ENCODE measurements at regions not wholly inside any gene's neighbourhood (a gene's known extent, or its start where the extent isn't known, plus 50 kb on each side); places are given as distances from the start of the nearest gene placed in this dataset.

DNA sequence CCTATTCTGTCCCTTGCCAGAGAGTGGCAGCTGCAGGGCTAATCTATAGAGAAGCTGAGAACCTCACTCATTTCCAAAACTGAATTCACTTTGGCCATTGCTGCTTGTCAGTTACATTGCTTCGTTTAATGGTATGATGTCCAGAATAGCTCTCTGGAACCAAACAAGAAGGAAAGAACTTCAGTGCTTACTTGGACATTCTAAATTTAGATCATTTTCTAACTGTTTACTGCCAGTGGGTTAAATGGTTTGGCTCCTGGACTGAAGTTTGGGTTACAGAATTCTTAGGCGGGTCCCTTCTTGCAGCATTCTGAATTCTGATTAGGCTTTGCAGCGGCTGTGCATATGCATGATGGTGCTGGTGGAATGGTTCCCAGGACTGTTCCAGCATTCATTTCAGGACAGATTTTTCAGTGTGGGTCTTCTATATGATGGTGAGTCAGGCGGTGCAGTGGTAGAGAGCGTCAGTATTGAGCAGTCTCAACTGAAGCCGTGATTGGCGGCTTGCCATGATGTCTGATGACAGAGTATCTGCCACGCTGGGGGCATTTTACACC lies 148.7 kb downstream of the DYRK2 start:
- DNase-seq: peak; percentile 10 to 23

GRCh38 chr12:67797753-67798152 lies 149.2 kb downstream of the DYRK2 start:
- no peak for DNase-seq

DNA sequence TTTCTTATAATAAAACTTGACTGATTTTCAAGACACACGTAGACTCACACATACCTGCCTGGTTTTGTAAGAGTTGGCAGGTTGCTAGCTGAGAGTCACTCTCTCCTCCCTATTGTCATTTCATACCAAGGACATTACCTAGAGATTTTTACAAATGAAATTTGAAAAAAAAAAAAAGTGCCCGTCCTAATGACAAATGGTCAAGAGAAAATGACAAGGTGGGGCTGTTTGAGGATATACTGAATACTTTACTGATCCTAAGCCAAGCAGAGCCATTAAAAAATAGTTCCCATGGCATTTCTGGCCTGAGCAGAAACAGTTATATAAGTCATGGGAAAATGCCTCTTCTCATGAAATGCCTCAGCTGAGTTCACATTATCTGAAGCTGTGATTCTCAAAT lies 150.2 kb downstream of the DYRK2 start:
- DNase-seq: no peak

GRCh38 chr12:67802731-67803130 lies 154.2 kb downstream of the DYRK2 start:
- no peak for DNase-seq

DNA sequence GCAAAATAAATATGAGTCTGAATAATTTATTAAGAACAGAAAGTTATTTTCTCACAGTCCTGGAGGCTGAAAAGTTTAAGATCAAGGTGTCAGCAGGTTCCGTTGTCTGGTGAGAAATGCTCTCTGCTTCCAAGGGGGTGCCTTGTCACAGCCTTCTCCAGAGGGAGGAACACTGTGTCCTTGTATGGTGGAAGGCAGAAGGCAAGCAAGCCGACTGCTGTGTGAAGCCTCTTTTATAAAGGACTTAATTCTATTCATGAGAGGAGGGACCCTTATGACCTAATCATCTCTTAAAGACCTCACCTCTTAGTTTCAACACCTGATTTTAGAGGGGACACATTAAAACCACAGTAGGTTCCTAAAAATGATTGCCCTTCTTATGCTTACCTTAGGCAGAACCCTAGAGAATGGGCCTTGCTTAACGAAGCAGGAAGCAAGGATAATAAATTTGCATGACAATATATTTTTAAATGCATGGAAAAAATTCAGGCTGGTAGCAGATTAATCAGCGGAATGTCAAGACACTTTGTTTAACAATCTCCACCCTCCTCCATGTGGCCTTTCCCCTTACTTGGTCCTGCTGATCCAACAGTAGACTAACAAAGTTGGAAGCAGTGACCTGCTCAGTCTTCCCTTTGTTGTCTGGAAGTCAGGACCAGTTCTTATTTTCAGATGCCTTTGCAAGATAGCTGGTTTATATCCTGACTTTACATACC lies 154.9 kb downstream of the DYRK2 start:
- DNase-seq: no peak

- DNase-seq: no peak
Measured at GRCh38 chr12:67804168-67804567, 155.6 kb downstream of the DYRK2 start.

DNA sequence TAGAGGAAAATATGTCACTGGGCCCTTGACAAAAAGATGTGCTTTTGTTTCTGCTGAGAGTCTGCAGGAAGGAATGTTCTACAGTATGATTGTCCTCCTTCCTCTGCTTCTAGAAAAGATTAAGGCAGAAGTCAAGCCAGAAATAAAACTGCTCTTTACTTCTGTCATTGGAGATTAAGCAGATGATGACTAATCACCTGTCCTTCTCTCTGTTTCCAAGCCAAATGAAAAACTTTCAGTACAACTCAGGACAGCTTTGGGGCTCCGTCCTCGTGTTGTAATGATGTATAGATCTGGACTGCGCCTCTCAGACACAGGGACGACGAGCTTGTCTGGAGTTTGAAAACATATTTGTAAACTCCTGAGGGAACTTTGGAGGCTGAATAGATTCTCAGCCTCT lies 159.3 kb downstream of the DYRK2 start:
- no peak for DNase-seq

DNA sequence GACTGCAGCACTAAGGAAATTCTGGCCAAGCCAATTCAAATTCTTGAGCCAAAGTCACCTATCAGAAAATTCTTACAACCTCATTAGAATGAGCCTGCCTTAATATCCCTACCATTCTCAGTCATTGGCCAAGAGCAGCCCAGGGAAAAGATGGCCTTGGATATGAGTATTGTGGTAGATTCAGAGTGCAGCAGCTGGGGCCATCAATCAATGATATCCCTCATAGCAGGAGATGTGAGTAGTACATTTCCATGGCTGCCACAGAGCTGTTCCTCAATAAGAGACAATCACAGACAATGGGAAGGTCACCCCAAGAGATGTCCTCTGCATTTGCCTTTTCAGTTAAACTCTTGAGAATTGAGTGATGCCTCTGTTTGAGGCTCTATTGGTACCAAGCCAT lies 161.6 kb downstream of the DYRK2 start:
- no peak for DNase-seq

GRCh38 chr12:67811437-67812361 lies 163.2 kb downstream of the DYRK2 start:
- no peak for DNase-seq

DNA sequence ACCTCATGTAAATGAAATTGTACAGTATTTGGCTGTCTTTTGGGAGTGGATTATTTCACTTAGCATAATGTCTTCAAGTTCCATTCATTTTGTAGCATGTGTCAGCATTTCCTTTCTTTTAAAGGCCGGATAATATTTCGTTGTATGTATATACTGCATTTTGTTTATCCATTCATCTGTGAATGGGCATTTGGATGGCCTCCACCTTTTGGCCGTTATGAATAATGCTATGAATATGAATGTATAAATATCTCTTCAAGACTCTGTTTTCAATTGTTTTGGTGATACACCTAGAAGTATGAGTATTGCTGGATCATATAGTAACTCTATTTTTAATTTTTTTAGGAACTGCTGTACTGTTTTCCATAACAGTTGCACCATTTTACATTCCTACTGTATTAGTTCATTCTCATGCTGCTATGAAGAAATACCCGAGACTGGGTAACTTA lies 164.9 kb downstream of the DYRK2 start:
- no peak for DNase-seq

GRCh38 chr12:67816269-67816668 lies 167.7 kb downstream of the DYRK2 start:
- DNase-seq: no peak

DNA sequence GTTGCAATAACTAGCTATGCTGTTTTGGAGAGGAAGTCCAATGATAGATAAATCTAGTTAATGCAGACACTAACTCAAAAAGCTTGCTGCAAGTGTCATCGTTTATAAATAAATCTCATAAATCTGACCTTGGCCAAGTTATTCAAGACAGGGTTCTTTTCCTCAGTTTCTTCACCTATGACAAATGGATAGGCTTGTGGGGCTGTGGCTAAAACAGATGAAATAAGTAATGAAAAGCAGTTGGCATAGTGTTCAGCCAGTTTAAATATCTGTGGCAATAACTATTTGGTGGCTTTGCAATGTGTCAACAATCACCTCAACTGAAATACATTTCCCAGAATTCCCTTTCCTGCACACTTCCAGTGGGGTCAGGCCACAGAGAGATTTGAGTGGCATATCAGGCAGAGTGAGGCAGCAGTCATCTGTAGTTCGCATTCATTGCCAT lies 169.9 kb downstream of the DYRK2 start:
- DNase-seq: no peak

DNA sequence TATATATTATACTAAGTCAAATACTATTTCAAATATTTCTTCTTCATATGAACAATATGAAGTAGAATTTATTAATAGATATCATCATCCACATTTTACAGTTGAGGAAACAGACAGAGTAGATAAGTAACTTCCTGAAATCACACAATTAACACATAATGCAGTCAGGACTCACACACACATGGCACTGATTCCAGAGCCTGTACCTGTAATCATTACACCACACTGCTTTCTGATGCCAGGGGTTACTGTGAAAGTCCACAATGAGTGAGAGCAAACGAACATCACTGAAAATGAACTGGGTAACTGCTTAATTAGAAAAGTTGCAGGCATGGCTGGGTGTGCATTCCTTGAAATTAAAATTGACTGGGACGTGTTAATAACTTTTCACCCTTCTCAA lies 169.3 kb upstream of the IFNG-AS1 start:
- DNase-seq: no peak

- DNase-seq: no peak
Measured at GRCh38 chr12:67820694-67821093, 168.6 kb upstream of the IFNG-AS1 start.

GRCh38 chr12:67822826-67823225 lies 166.4 kb upstream of the IFNG-AS1 start:
- DNase-seq: no peak

DNA sequence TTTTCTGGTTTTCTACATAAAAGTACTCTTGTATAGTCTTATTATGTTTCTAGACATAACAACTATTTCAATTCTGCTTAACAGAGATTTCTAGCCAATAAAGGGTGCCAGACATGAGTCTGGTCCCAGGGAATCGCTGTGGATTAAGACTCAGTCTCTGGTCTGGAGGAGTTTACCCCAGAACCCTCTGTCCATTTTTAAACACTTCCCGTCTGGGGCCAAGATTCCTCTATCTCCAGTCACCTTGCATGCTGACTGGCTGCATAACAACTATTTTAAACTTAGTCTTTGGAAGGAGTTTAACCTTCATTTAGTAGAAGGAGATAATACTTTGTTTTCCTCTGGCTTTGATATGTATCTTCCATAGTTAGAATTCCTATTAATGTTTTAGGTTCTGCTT lies 163.1 kb upstream of the IFNG-AS1 start:
- no peak for DNase-seq

DNA sequence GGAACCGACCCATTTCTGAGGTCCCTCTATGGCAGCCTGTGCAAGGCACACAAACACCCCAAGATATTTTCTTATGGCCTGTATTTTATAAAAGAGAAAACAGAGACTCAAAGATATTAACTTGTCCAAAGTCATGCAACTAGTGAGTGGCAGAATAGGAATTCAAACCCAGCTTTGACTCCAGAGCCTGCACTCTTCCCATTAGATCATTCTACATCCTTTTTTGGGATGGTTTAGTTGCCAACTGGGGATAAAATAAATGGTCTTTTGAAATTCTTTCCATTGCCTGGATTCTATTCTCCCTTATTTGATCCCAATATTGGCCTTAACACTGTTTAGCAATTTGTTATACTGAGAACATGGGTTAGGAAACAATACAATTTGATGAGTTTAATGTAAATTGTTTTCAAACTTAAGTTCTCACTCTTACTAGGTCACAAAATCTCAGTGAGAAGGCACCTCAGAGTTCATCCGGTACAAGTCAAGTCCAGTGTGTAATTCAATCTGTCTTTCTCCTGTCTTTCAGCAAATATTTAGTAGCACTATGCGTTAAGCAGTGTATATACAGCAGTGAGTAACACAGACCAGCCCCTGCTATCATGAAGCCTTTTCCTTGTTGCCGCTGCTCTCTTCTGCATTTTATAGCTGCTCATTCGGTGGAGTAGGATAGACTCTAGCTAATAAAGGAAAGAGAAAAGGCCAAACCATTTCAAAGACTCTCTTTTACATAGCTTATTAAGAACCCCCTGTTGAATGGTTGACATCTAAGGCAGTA lies 162.1 kb upstream of the IFNG-AS1 start:
- DNase-seq: peak in 1 of 2 donors; percentile 1

- DNase-seq: peak; percentile 7 to 12
Measured at GRCh38 chr12:67827820-67828383, 161.3 kb upstream of the IFNG-AS1 start.

GRCh38 chr12:67829896-67830295 lies 159.4 kb upstream of the IFNG-AS1 start:
- no peak for DNase-seq

GRCh38 chr12:67832155-67832554 lies 157.1 kb upstream of the IFNG-AS1 start:
- no peak for DNase-seq

GRCh38 chr12:67833602-67834001 lies 155.6 kb upstream of the IFNG-AS1 start:
- no peak for DNase-seq

DNA sequence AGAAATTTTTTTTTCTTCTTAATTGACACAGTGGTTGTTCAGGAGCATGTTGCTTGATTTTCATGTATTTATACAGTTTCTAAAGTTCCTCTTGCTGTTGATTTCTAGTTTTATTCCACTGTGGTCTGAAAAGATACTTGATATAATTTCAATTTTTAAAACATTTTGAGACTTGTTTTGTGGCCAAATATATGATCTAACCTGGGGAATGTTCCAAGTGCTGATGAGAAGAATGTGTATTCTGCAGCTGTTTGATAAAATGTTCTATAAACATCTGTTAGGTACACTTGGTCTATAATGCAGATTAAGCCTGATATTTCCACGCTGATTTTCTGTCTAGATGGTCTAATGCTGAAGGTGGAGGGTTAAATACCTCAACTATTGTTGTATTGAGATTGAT lies 151.4 kb upstream of the IFNG-AS1 start:
- no peak for DNase-seq

Measured in right lung (tissue), 2 donors.